CD4-positive, alpha-beta T cell treated with Interleukin-4 for 1 hour (primary cell): ENCODE measurements at regions not wholly inside any gene's neighbourhood (a gene's known extent, or its start where the extent isn't known, plus 50 kb on each side); places are given as distances from the start of the nearest gene placed in this dataset.
"Not testable (repeated sequence)": the region's sequence is repeated elsewhere in the genome, so short reads cannot be mapped to it uniquely, and the experiment has no call there.

ENCODE experiments used
- DNase-seq, 2 donors: peaks; one replicate each; pipeline ENCODE4 v3.0.0-alpha.2; 2020 to 2022

- no peak for DNase-seq
Observed at GRCh38 chr3:101913168-101913567, 63.9 kb downstream of the NFKBIZ start.

- DNase-seq: not testable (repeated sequence)
Observed at GRCh38 chr3:101917761-101918160, 68.4 kb downstream of the NFKBIZ start.

- not testable (repeated sequence) for DNase-seq
Observed at GRCh38 chr3:101922151-101922725, 72.9 kb downstream of the NFKBIZ start.

DNA sequence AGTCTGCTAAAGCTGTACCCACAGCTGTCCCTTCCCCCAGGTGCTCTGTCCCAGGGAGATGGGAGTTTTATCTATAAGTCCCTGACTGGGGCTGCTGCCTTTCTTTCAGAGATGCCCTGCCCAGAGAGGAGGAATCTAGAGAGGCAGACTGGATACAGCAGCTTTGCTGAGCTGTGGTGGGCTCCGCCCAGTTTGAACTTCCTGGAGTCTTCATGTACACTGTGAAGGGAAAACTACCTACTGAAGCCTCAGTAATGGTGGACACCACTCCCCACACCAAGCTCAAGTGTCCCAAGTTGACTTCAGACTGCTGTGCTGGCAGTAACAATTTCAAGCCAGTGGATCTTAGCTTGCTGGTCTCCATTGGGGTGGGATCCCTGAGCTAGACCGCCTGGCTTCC lies 75.3 kb downstream of the NFKBIZ start:
- not testable (repeated sequence) for DNase-seq

DNA sequence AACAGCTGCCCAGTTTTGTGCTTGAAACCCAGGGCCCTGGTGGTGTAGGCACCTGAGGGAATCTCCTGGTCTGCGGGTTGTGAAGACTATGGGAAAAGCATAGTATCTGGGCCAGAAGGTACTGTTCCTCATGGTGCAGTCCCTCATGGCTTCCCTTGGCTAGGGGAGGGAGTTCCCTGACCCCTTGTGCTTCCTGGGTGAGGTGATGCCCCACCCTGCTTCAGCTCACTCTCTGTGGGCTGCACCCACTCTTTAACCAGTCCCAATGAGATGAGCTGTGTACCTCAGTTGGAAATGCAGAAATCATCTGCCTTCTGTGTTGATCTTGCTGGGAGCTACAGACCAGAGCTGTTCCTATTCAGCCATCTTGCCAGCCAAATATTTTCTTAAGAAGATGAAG lies 75.8 kb downstream of the NFKBIZ start:
- DNase-seq: not testable (repeated sequence)

DNA sequence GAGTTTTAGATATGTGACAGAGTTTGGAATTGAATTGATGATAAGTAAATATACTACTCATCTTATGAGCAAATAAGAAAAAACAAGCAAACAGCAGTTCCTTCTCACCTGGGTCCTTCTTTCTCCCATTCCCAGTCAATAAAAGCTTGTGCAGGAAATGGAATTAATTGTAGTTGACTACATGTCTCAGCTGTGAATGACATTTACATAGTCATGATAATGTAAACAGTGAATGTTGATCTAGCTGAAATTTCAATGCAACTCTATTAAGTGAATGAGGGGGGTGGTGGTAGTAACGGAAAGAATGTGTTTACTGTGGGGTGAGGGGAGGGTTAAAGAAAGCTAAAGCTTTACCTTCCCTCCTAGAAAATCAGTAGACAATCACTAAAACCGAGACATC lies 76.2 kb downstream of the NFKBIZ start:
- DNase-seq: no peak

DNA sequence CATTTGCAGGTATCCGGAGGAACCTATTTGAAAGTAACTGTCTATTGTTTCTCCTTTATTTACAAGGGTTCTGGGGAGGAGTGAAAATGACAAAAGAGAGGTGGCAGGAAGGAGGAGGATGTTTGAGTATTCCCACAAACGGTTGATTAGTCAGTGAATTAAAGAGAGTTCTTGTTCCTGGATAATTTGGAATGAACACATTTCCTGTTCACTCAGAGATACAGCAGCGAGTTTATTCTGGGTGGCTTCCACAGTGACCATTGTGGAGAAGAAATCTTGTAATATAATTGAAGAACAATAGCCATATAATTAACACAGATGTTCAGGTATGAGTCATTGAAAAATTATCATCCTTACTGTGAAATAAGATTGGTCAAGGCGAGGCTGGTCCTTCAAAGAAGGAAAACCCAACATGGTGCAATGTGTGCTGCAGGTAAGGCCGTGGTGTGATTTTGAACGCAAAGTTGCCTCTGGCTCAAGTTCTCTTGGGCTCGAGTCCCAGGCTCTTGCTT lies 77.3 kb downstream of the NFKBIZ start:
- no peak for DNase-seq

DNA sequence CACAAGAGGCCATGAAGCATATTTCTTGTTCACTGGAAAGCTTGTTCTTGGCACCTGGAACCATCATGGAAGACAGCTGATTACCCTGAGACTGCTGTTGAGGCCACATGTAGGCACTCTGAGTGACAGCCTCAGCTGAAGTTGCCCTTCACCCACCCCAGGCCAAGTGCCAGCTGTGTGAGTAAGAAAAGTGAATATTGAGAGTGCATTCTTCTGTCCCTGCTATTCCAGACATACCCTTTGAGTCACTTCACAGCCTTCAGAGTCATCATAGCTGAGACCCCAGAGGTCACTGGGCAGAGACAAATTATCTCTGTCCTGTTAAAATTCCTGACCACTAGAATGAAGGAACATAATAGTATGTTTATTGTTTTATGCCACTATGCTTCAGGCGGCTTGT lies 79.6 kb downstream of the NFKBIZ start:
- no peak for DNase-seq

DNA sequence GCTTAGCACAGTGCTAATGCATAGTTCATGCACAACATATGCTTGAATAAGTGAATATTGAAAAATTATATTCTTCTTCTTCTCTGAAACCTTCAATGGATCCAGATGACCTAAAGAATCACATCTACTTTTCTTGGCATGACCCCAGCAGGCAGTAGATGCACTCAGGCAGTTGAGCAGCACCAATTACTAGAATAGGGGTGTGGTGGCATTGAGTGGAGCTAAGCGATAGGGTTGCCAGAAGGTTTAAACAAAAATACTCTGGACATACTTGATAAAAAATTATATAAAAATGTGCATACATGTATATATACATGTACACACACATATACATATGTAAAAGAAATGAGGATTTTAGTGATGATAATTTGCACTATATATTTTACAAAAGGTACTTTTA lies 81.8 kb downstream of the NFKBIZ start:
- DNase-seq: no peak

GRCh38 chr3:101932326-101933068 lies 83.2 kb downstream of the NFKBIZ start:
- no peak for DNase-seq

DNA sequence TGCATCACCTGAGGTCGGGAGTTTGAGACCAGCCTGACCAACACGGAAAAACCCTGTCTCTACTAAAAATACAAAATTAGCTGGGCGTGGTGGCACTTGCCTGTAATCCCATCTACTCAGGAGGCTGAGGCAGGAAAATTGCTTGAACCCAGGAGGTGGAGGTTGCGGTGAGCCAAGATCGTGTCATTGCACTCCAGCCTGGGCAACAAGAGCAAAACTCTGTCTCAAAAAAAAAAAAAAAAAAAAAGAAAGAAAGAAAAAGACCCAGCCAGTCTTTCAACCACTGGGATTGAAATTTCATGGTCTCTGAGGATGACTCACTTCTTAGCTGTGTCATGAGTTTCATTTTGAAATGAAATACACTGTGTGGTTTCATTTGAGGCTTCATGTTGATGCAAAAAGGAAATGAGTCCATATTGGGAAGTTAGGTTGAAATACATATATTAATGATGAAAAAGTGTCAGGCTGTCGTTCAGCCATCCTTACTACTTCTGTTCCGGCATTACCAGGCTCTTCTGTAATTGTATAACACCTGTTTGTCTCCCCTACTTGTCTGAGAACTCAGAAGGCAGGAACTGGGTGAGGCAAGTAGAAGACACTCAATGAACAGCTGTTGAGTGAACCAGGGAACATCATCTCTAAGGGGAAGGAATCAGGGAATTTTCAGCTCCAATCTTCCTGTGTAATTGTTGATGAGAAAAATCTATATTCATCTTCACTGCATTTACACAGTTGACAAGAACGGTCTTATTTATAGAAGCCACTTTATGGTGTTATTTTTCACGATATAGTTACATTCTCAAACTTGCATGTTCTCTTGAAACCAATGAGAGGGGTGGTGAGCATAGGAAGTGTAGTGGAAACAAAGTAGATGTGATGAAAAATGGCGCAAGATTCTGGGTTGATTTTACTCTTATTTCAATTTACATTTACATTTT lies 87.4 kb downstream of the NFKBIZ start:
- DNase-seq: peak; percentile 29 to 76

DNA sequence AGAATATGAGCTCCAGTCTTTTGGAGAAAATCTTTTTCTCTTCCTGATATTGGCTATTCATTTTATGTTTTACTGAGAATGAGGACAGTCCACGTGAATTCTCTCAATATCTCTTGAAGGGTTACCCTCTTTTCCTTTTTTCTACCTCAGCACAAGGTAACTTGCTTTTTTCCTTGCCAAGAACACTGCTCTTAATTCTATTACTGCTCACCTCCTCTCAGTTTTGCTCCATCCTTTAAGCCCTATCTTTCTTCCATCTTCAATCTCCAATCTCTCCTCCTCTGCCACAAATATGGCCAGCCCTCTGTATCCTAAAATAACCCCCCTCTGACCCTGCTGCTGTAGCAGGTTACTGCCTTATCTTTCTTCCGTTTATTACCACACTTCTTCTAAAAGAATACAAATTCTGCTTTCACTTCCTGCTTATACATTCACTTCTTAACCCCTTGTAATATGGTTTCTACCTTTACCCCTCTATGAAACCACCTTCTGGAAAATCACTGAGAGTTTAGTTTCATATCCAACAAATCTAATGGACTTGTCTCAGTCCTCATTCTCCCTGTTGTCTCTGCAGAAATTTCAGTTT lies 89.0 kb downstream of the NFKBIZ start:
- DNase-seq: peak in 1 of 2 donors; percentile 29

- DNase-seq: no peak
Observed at GRCh38 chr3:101939361-101940049, 90.2 kb downstream of the NFKBIZ start.

DNA sequence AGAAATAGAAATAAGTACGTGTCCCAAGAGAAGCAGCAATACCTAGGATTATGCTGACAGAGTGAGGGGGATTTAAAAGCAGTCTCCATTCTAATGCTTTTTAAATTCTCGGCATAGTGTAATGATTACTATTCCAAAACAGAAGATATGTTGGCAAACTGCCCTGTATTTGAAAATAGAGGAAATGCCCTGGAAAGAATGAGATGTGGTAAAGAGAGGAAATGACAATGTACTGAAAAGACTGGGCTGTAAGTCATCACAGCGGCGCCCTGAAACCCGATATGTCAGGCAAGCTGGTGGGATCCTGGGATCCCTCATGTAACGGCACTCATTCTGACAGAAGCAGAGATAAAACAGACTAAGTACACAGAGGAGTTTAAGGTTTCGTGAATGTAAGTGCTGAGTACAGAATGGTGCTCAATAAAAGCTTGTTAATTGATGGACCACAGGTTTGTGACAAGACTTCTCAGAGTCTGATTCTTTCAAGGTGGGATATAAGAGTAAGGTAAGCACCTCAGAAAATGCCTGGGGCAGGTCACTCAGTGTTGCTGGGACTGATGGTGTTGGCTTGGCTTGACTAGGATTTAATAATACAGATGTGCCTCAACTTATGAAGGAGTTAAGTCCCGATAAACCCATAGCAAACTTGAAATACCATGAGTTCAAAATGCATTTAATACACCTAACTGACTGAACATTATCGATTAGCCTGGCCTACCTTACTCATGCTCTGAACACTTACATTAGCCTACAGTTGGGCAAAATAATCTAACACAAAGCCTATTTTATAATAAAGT lies 91.4 kb downstream of the NFKBIZ start:
- peak; percentile 35 to 47 for DNase-seq

DNA sequence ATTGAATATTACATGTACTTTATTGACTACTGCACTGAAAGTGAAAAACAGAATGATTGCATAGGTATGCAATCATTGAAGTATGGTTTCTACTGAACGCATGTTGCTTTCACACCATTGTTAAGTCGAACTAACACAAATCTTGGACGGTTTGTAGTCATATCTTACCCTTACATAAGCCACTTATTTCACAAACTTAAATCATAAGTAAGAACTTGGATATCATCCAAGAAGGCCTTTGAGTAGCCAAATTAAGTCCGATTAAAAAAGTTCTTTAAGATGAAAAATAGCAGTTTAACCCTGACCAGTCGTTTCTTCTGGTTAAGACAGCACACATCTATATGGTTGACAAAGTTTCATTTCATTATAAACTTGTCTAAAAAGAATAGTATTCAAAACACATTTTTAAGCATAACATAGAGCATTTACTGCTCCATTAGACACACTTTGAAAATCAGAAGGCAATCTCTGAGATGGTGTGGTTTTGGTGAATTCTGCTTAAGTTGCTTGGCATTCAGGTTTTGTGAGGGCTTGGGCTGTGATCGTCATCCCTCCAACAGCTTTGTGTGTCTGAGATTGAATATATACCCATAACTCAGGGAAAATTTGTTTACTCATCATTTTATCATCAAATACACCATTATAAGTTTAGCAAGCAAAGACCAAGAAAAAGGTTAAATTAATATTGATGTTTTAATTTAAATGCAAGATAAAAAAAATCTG lies 92.2 kb downstream of the NFKBIZ start:
- no peak for DNase-seq

GRCh38 chr3:101942356-101942755 lies 93.0 kb downstream of the NFKBIZ start:
- peak in 1 of 2 donors; percentile 14 for DNase-seq

DNA sequence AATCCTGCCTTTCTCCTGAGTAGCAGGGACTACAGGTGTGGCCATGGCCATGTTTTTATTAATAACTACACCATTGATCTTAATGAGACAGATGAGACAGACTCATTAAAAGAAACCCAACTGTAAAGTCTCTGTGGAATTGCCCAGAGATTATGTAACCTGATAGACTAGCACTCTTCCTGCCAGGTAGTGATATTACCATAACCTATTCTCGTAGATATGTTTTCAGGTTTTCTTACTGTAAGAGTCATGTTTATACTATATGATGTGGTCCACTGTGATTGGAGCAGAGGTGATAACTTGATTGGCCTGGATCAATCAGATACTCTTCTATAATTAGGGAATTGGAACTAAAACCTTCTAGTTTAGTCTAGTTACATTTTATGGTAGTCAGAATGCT lies 93.7 kb downstream of the NFKBIZ start:
- no peak for DNase-seq

DNA sequence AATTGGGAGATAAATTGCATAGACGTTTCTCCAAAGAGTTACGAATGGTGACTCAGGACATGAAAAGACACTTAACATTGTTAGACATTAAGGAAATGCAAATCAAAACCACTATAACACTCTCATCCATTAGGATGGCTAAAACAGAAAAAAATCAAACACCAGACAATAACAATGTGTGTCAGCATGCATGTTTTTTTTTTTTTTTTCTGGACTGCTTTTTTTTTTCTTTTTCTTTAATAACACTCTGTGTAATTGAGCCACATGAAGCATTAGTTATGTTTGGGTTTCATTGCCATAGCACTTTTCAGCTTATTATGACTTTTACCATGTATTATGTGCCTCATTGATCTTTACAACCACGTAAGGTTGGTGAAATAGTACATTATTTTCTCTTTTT lies 95.0 kb downstream of the NFKBIZ start:
- no peak for DNase-seq

GRCh38 chr3:101945980-101946379 lies 96.7 kb downstream of the NFKBIZ start:
- no peak for DNase-seq

DNA sequence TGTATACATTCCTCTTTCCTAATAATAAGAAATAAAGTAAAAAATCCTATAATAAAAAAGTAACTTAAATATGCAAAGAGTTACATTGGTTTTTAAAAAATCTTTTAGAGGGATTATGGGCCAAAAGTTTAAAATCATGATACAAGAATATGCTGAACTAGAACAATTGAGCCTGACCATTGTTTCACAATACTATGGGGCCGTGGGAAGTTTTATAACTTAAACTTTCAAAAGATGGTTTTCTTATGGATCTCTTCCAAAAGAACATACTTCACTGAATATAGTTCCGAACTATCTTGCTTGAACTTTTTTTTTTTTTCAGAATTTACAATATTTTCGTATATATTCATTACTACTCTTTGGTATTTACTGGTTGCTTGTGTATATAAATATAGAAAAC lies 97.6 kb downstream of the NFKBIZ start:
- DNase-seq: no peak

DNA sequence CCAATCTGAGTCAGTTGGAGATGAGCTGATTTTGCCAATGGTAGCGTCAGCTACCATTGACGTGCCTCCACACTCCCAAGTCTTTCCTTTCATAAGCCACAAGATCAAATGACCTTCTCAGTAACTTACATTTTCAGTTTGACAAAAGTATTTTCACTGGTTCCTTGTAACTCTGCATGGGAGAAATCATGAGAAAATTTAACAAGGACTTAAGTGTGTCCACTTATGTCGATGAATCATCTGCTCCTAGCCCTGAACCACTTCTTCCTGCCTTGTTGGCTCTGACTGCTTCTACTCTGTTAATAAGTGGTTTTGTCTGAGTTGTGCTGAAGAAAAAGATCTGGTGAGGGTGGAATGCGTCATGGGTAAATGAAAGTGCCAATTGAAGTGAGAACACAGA lies 101.2 kb downstream of the NFKBIZ start:
- no peak for DNase-seq
